GM21825 (cell line): ENCODE measurements at regions not wholly inside any gene's neighbourhood (a gene's known extent, or its start where the extent isn't known, plus 50 kb on each side); places are given as distances from the start of the nearest gene placed in this dataset.

Experiments
- ATAC-seq: cut with Tn5 transposase; IDR thresholded peaks from one replicate; pipeline ENCODE4 v1.9.1; 2021; ENCODE audit warnings: mild to moderate bottlenecking, moderate library complexity; ENCODE audit not compliant: unreplicated experiment

DNA sequence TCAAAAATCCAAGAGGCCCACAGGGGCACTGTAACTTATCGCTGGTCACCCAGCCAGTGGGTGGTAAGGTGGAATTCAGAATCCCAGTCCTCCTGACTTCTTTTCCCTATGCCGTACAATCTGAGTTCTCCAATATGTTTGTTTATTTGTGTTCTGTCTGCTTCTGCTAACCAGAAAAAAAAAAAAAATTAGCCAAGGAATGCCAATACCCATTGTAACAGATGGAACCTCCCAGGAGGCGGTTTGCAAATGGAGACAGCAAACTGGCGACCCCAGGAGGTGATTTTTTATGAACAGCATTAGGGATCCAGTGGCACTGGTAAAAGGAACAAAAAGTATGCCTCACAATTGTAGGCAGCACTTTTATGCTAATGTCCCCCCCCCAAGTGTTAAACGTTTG, 189.0 kb upstream of the FGGY start:
- no peak for ATAC-seq

DNA sequence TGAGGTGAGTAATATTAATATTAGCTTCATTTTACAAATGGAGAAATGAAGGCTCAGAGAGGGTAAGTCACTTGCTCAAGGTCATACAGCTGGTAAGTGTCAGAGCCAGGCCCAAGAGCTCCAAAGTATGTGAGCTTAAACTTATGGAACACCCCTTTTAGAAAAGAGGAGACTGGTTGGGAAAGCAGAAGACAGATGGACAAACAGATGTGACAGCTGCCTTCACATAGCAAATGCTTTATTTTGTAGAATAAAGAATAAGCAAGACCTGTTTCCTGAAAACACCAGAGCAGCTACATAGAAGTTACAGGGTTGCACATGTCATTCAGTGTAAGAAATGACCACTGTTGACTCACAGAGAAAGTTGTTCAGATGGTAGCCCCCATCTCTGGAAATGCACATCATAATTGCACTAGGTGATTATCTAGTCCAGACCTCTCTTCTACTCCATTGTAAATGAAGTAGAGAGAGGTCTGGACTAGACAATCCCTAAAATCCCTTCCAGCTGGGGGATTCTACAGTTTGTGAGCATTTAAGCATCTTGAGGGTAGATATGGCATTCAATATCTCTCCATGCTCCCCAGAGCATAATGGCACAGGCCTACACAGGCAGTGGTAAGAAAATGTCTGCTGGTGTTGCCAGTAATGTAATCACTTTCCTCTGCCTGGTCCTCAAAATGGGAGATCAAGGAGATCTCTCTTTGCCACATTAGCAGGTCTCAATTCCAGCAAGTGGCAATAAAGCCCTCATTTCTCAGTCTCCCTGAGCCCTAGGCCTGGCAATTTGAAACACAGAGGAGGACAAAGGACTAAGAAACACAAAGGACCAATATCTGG, 188.2 kb upstream of the FGGY start:
- no peak for ATAC-seq

DNA sequence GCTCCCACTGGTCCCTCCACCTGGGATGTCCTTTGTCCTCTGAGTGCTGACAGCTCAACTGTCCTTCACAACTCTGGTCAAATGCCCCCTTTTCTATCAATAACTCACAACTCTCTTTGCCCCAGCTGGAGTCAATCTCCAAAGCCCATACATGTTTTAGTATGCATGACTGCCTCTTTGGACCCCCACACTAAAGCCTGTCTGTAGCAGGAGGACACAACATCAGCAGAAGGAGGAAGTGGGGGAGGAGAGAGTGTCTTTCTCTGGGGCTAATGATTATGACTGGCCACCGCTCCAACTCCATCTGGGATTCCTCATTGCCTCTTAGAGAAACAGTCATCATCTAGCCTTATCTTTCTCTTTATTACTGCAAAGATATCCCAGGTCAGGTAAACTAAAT, 186.6 kb upstream of the FGGY start:
- ATAC-seq = no peak

DNA sequence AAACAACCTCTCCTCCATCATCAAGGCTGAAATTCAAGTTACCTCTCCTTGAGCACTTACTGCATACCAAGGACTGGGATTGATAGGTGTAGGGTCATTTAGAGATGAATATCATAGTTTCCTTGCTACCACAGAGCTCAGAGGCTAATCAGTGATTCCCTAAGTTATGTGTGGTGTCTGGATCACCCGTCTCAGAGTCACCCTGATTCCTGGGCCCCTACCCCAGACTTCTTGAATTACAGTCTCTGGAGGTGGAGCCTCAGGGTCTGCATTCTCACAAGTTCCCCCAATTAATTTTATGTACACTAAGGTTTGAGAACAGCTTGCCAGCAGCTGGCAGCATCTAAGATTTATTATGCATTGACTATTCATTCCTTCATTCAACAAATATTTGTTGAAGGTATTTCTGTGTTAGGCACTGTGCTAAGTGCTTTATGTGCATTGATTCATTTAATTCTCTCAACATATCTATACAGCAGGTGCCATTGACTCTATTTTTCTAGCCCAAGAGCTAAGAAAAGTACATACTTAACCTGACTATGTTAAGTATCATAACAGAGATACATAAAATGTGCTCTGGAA, 182.9 kb upstream of the FGGY start:
- no peak for ATAC-seq

DNA sequence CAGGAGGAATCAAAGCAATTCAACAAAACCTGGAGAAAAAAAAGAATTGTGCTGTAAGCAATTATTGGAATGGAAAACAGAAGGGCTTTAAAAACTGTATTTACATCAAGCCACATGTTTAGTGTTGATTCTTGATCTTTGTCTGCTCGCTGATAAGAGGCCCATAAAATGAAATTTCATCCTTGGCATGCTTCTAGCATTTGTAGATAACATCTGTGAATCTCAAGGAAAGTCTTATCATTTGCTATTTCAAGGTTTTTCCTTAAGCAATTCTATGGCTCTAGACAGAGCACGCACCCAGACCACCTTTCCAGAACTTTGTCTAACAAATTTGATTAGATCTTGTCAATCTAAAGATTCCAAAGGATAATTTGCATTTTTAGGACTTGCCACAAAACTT, 181.0 kb upstream of the FGGY start:
- ATAC-seq = no peak

DNA sequence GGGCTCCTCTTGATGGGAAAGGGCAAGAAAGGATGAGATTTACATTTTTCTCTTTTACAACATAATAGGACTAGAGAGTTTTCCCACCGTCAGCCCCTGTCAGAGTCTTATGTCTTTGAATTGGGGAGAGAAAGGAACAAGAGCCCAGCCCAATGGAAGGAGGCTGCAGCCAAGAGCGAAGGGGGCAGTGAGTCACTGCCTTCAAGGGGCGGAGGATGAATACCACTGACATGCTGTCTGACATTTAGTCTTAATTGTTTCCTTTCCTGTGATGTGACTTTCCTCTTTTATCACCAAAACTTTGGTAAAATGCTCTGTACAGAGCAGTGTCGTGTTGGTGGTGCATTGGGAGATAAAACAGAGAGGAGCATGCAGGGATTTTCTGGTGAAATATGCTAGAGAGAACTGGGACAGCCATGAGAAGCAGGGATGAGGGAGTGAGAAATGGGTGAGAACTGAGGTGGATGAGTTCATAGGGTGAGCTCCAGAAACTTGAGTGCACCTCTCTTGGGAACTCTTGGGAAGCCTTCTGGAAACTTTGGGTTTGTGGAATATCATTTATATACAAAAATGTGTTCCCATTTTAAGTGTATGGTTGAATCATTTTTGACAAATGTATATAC, 179.9 kb upstream of the FGGY start:
- ATAC-seq = no peak

DNA sequence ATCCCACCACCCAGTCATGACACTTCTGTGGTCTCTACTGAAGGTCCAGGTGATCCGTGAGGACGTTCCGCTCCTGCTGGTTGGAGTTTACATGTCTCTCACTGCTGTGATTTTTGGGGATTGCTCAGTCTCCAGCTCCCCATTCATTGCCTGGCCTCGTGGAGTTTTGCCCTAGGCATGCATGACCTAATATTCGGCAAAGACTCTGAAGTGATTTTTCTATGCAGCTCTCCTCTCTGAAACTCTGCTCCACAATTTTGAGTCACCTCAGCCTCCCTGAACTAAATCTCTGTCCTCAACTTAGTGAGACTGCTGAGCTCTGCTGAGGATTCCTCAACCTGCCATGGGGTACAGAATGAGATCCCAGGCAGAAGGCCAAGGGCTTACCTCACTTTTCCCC, 174.4 kb upstream of the FGGY start:
- ATAC-seq = no peak

DNA sequence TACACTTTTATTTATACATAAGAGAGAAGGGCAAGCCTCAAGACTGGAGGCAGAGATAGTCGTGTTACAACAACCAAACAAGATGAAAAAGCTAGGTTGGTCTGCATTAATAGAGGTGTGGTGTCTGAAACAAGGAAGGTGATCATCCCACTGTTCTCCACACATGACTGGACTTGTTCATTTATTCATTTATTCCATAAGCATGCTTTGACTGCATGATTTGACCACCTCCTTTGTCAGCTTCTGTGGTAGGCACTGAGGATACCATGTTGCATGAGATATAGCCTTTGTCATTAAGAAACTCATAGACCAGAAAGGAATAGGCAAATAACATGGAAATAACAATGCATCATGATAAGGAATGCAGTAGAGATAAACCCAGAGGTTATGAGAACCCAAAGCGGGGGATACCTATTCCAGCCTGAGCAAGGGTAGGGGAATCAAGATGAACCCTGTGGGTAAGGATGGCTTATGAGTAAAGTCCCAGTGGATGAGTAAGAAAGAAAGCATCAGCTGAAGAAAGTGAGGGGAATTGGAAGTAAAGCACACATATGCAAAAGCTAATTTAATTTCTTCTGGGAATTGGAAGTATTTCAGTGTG, 173.7 kb upstream of the FGGY start:
- no peak for ATAC-seq

DNA sequence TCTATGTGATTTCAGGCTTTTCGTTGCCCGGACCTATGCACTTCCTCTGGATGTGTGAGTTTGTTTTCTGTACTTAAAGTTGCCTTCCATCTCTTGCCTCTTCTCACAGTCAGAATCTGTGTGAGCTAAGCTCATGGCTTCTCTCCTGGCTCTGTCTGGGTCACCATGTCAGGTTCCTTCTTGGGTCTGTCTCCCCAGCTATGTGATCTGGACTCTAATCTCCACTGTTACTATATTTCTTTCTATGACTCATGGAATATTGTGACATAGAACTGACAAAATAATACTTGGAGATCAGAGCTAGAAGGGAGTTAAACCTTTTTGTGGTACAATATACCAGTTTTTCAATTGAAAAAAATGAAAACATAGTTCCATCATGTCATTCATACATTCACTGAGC, 172.7 kb upstream of the FGGY start:
- ATAC-seq = no peak

DNA sequence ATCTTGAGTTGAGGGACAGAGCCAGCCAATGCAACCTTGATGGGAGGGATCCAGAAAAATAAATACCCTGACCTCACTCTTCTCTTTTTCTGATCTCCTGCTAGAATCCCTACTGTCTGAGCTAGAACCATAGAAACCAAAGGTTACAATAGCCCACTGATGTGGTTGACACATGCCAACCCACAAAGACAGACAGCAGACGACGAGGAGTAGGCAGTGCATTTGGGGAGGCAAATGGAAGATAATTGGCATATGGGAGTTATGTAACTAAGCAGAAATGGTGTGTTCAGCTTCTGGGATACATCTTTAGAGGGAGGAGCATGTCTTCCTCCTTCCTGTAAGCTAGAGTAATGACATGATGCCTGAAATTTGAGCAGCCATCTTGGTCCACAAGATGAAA, 171.7 kb upstream of the FGGY start:
- no peak for ATAC-seq

DNA sequence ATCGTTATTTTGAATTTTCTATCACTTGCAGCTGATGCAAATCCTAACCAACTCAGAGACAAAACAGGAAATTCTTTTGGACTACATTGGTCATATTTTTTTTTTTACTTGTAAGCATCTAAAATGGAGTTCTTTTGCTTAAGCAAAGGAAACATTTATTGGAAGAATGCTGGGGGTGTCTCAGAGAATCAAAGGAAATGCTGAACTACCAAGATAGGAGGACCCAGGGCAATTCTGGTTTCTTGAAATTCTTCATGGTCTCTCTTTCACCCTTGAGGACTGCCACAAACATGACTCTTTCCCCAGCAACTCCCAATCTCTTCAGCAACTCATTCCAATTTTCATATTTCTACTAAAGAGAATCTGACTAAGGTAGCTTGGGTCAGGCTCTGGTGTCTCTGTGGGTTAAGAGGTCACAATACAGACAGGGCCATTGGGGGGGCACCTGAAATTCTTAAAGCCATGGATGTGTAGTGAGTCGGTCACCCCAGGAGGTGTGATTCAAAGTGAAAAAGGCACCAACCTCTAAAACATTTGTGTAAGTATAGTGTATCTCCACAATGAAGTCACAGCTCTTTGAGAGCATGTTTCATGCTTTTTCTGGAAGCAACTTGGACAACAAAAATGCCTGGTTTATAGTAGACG, 171.1 kb upstream of the FGGY start:
- no peak for ATAC-seq

DNA sequence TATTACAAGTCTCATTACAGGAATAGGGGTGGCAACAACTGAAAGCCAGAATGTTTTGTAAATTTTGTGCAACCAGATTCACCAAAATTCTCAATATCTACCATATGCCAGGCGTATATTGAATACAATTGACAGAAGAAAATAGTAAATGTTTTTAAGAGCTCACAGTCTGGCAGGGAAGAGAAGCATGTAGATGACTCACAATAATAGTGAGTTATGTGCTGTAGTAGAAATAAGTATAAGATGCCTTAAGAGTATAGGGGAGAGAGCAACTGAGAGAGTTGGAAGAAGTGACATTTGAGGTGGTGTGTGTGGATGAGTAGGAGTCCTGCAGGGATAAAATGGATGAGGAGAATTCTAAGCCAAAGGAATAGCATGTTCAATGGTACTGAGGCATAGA, 170.5 kb upstream of the FGGY start:
- ATAC-seq = no peak

DNA sequence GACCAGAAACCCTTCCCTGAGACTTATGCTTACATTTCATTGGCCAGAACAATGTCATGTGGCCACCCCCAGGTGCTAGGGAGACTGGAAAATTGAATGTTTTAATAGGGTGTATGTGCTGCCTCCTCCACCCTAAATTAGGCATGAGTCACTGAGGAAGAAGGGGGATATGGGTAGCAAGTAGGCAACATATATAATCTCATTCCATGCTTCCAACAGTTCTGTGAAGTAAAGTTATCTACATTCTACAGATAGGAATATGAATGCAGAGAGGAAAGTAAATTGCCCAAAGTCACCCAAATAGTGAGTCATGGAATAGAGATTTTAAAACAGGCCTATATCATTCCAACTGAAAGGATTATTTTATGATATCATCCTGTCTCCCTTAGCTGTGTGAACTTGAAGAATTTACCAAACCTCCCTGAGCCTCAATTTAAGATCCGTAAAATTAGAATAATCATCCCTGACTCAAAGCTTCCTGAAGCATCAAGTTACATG, 168.6 kb upstream of the FGGY start:
- no peak for ATAC-seq

DNA sequence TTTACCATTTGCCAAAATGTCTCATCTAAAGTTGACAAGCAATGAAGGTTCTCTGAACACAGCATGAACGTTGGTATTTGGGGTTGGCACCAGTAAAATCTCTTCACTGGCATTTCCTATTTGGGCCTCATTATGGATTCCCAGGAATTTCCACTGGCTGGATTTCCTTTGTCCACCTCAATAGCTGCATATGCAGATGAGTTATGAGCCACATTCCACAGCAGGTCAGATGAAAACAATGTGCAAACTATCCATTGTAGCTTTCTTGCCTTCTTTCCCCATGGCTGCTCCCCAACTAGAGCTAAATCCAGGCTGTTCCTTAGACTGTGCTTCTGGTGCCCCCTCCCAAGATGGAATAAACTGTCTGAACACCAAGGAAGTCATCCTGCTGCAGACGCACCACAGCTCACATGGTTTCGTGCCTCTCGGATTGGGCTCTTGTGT, 168.1 kb upstream of the FGGY start:
- no peak for ATAC-seq

DNA sequence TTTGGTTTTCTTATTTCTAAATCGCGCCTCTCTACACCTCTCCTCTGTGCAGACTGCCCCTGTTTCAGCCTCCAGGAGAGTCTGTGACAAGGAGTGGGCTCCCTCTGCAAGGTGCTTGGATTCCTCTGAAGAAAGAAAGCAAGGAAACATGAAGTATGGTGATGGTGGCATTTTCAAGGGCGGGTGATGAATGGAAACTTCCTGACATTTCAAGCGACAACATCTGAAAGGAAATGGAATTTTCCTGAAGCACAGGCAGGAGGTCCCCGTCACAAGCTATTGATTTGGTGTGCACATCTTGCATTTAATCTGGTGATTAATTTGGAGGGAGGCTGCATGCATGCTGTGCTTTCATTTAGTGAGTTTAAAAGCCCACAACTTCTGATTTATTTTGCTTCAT, 164.6 kb upstream of the FGGY start:
- ATAC-seq = no peak

DNA sequence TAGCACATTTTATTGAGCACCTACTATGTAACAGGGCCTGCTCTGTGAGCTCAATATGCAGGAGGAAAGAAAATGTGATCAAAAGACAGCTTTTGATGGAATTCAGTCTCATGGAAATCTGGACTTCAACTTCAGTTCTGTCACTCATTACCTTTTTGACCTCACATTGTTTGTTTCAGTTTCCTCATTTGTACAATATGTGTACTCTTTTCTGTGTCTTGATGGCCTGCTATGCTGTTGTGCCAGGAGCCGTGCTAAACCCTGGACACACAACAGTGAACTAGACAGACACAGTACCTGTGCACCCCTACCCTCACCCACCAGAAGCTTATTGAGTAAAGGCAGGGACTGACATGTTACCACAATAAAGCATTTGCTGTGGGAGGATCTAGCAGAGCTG, 162.9 kb upstream of the FGGY start:
- ATAC-seq = no peak

DNA sequence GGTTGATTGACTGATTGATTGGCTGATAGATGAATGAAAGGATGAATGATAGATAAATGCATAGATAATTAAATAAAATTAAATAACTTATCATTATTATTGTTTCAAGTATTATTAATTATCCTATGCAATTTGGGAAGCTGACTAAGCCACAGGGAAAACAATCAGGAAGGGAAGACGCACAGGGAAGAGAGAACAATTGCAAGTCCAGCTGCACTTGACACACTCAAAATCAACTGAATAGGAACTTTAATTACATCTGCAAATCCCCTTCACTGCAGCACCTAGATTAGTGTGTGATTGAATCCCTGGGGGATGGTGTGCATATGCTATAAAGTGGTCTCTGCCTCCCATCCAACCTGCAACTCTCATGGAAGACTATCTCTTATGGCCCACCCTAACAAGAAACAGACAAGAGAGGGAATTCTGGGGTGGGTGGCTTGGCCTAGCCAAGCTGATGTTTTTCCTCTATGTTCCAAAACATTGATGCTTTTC, 161.1 kb upstream of the FGGY start:
- ATAC-seq = no peak

DNA sequence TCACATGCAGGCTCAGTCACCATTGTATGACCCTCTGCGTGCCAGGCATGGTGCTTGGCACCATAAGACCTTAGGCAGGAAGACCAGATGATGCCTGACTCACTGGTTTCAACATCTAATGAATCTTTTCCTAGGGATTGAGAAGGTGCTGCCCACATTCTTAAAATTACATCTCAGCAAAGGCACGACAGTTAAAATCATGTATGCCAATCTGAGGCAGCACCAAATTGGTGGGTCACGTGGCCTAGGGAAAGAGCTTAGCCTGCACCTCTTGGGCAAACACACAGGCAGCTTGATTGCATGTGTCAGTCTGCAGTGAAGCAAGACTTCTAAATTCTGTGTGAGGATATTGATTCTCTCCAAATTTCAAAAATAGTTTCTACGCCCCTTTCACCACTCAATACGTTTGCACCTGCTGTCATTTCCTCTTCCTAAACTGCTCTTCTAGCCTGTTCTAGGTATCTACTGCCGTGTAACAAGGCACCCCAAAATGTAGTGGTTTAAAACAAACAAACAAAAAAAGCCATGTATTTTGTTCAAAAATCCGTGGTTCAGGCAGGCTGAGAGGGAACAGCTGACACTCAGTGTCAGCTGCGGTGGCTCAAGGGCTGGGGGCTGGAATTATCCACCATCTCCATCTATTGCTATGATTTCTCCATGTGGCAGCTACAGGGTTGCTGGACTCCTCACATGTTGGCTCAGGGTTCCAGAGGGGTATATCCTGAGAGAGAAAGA, 160.2 kb upstream of the FGGY start:
- no peak for ATAC-seq

DNA sequence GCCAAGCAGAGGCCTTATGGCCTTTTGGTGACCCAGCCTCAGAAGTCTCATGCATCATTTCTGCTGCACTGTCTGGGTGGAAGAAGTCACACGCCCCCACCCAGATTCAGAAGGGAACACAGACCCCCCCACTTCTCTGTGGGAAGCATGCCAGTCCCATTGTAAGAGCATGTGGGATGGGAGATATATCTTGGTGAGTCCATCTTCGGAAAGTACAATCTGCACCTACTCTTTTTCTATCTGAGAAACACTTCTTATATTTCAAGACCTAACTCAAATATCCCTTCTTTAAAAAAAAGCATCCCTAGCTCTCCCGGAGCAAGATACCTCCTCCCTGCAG, 159.6 kb upstream of the FGGY start:
- no peak for ATAC-seq

DNA sequence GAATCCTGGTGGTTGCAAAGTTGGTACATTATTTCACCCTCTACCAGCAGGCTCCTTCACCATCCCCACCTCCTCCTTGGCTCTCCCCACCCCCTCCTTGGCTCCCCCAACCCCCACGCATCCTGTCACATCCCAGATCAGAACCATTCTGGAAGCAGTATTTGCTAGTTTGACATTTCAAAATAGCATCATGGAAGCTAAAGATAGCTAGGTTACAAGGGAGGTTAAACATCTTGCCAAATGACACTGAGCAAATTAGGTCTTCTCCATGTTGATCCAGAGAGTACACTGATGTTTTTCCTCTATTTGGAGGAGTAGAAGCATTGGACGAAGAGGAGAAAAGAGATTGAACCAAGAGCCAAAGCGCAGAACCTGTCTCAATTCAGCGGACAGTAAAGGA, 158.9 kb upstream of the FGGY start:
- no peak for ATAC-seq

DNA sequence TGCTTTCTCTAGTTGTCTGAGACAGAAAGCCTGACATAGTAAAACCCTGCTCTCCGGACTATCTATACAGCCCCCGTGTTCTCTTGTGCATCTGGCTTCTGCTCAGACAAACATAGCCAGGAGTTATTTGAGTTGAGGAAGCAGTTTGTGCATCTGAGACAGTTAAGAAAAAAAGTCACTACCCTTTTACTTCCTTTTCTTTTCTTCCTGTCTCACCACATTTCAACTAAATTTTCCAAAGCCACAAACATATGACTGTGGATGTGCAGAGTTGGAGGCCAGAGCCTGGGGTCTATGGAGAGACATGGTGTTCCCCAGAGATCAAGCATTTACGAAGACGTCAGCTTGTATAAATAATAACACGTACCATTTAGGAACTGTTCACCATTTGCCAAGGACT, 158.5 kb upstream of the FGGY start:
- ATAC-seq = no peak
